NCI-H748 (cell line): ENCODE measurements at regions not wholly inside any gene's neighbourhood (a gene's known extent, or its start where the extent isn't known, plus 50 kb on each side); places are given as distances from the start of the nearest gene placed in this dataset.
"Not testable (repeated sequence)": the region's sequence is repeated elsewhere in the genome, so short reads cannot be mapped to it uniquely, and the experiment has no call there.

Source experiments
- DNase-seq: peaks from one replicate; lab custom pipeline; 2025; ENCODE audit not compliant: unreplicated experiment; lab: John Stamatoyannopoulos, UW

GRCh38 chr11:23834306-23834705 is 662.5 kb upstream of the LUZP2 start:
- not testable (repeated sequence) for DNase-seq

GRCh38 chr11:23836981-23837380 is 659.9 kb upstream of the LUZP2 start:
- DNase-seq: no peak

- DNase-seq: no peak
Measured at GRCh38 chr11:23840872-23841271, 656.0 kb upstream of the LUZP2 start.

- DNase-seq: no peak
Measured at GRCh38 chr11:23846902-23847422, 649.9 kb upstream of the LUZP2 start.

GRCh38 chr11:23851216-23851615 is 645.6 kb upstream of the LUZP2 start:
- DNase-seq: no peak

- DNase-seq: no peak
Measured at GRCh38 chr11:23856654-23857053, 640.2 kb upstream of the LUZP2 start.

GRCh38 chr11:23859087-23859486 is 637.8 kb upstream of the LUZP2 start:
- DNase-seq: no peak

- DNase-seq: no peak
Measured at GRCh38 chr11:23861615-23862014, 635.2 kb upstream of the LUZP2 start.

GRCh38 chr11:23865341-23865975 is 631.4 kb upstream of the LUZP2 start:
- DNase-seq: no peak

GRCh38 chr11:23866641-23867040 is 630.2 kb upstream of the LUZP2 start:
- DNase-seq: no peak

GRCh38 chr11:23869671-23870070 is 627.2 kb upstream of the LUZP2 start:
- no peak for DNase-seq

- DNase-seq: no peak
Measured at GRCh38 chr11:23873406-23873805, 623.4 kb upstream of the LUZP2 start.

GRCh38 chr11:23875176-23875850 is 621.5 kb upstream of the LUZP2 start:
- no peak for DNase-seq

GRCh38 chr11:23883426-23884048 is 613.3 kb upstream of the LUZP2 start:
- DNase-seq: not testable (repeated sequence)

- no peak for DNase-seq
Measured at GRCh38 chr11:23884341-23884740, 612.5 kb upstream of the LUZP2 start.

GRCh38 chr11:23885801-23886200 is 611.1 kb upstream of the LUZP2 start:
- no peak for DNase-seq

GRCh38 chr11:23887122-23887521 is 609.7 kb upstream of the LUZP2 start:
- not testable (repeated sequence) for DNase-seq

GRCh38 chr11:23893126-23893525 is 603.7 kb upstream of the LUZP2 start:
- no peak for DNase-seq

GRCh38 chr11:23897453-23898286 is 599.2 kb upstream of the LUZP2 start:
- no peak for DNase-seq

- DNase-seq: no peak
Measured at GRCh38 chr11:23903044-23903704, 593.7 kb upstream of the LUZP2 start.

GRCh38 chr11:23919455-23919854 is 577.4 kb upstream of the LUZP2 start:
- DNase-seq: no peak
